A673 (cell line): ENCODE measurements at regions not wholly inside any gene's neighbourhood (a gene's known extent, or its start where the extent isn't known, plus 50 kb on each side); places are given as distances from the start of the nearest gene placed in this dataset.

Experiments used
- EZH2 ChIP-seq: fragments of 200-600 bp; sonication (generic); IDR thresholded peaks from 2 replicates; pipeline ENCODE4 v1.6.1; 2017; ENCODE audit warnings: borderline replicate concordance, low read depth, mild to moderate bottlenecking, mixed read lengths, antibody characterized with exemption, low read length; ENCODE audit not compliant: poor library complexity, severe bottlenecking
- TF ChIP-seq, protein P1 (sequence below): fragments of 300-800, 200-600 bp; sonication (generic); conservative IDR thresholded peaks from 2 replicates; pipeline ENCODE4 v1.5.1; 2017; ENCODE audit warnings: low read depth, mild to moderate bottlenecking, antibody characterized with exemption, low read length, moderate library complexity, mixed read lengths

GRCh38 chr12:107847830-107848229 is 73.3 kb downstream of the ASCL4 start:
- TF ChIP-seq, protein P1, sequence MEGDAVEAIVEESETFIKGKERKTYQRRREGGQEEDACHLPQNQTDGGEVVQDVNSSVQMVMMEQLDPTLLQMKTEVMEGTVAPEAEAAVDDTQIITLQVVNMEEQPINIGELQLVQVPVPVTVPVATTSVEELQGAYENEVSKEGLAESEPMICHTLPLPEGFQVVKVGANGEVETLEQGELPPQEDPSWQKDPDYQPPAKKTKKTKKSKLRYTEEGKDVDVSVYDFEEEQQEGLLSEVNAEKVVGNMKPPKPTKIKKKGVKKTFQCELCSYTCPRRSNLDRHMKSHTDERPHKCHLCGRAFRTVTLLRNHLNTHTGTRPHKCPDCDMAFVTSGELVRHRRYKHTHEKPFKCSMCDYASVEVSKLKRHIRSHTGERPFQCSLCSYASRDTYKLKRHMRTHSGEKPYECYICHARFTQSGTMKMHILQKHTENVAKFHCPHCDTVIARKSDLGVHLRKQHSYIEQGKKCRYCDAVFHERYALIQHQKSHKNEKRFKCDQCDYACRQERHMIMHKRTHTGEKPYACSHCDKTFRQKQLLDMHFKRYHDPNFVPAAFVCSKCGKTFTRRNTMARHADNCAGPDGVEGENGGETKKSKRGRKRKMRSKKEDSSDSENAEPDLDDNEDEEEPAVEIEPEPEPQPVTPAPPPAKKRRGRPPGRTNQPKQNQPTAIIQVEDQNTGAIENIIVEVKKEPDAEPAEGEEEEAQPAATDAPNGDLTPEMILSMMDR = no peak
- no peak for TF ChIP-seq EZH2
